Activated CD8-positive, alpha-beta T cell treated with anti-CD3 and anti-CD28 coated beads for 36 hours (primary cell): ENCODE measurements at regions not wholly inside any gene's neighbourhood (a gene's known extent, or its start where the extent isn't known, plus 50 kb on each side); places are given as distances from the start of the nearest gene placed in this dataset.

Experiments used
- ATAC-seq: fragments of 200-7000 bp; cut with Tn5 transposase; one replicate; pipeline ENCODE4 v1.10.0; 2021; ENCODE audit warnings: mild to moderate bottlenecking, moderate library complexity
- CTCF ChIA-PET: fragments of 350-600 bp; sonication (Branson Sonifier 250); formaldehyde crosslinking; loops from one replicate; lab custom pipeline; 2021; ENCODE audit warnings: antibody characterized with exemption; lab: Charles Lee
- POLR2A ChIA-PET: fragments of 350-600 bp; sonication (Branson Sonifier 250); formaldehyde crosslinking; loops from one replicate; lab custom pipeline; 2021; ENCODE audit warnings: antibody characterized with exemption; lab: Charles Lee
- DNase-seq: peaks from one replicate; pipeline ENCODE4 v3.0.0-alpha.2; 2020
- H3K27ac Mint-ChIP-seq: one replicate; pipeline ENCODE4 v1.8.0; 2021; ENCODE audit warnings: mild to moderate bottlenecking, mixed read lengths
- H3K27me3 Mint-ChIP-seq: one replicate; pipeline ENCODE4 v1.8.0; 2021; ENCODE audit warnings: mixed read lengths
- H3K36me3 Mint-ChIP-seq: one replicate; pipeline ENCODE4 v1.8.0; 2021; ENCODE audit warnings: low read depth, mixed read lengths
- H3K4me1 Mint-ChIP-seq: one replicate; pipeline ENCODE4 v1.8.0; 2021; ENCODE audit warnings: low read depth, mixed read lengths
- H3K4me3 Mint-ChIP-seq: one replicate; pipeline ENCODE4 v1.8.0; 2021; ENCODE audit warnings: mild to moderate bottlenecking, moderate library complexity, mixed read lengths
- H3K9me3 Mint-ChIP-seq: one replicate; pipeline ENCODE4 v1.8.0; 2021; ENCODE audit warnings: mixed read lengths
- CTCF ChIP-seq: fragments of 200-600 bp; IDR thresholded peaks from one replicate; pipeline ENCODE4 v1.8.0; 2022; ENCODE audit warnings: antibody characterized with exemption, mild to moderate bottlenecking
- intact Hi-C: fragments of 100-400 bp; cut with micrococcal nuclease; formaldehyde crosslinking; loops from one replicate; pipeline ENCODE4 v1.10.0; 2022

GRCh38 chr7:69225259-69225943 lies 372.9 kb upstream of the AUTS2 start:
- TF ChIP-seq CTCF = no peak
- CTCF ChIA-PET = no interaction called here
- POLR2A ChIA-PET = interaction anchor here (0.6 kb wide), 1 partner anchor 337 kb away, joined by 3 read pairs; no protein-coding TSS in a partner anchor
- no peaks in the 10 kb centered on the region for H3K36me3 Mint-ChIP-seq
- ATAC-seq = no peak
- no peaks in the 10 kb centered on the region for H3K27me3 Mint-ChIP-seq
- H3K4me1 Mint-ChIP-seq = no peaks in the 10 kb centered on the region
- no peak for DNase-seq
- H3K27ac Mint-ChIP-seq = no peak overlapping the region
- no peaks in the 10 kb centered on the region for H3K9me3 Mint-ChIP-seq
- intact Hi-C loops = no loop called here
- H3K4me3 Mint-ChIP-seq = no peak overlapping the region

GRCh38 chr7:69228212-69228811 lies 370.0 kb upstream of the AUTS2 start:
- H3K36me3 Mint-ChIP-seq = no peaks in the 10 kb centered on the region
- ChIA-PET CTCF (no interaction called here), POLR2A (no interaction called here)
- intact Hi-C loops = no loop called here
- no peak for TF ChIP-seq CTCF
- no peak overlapping the region for H3K4me3 Mint-ChIP-seq
- ATAC-seq = no peak
- no peaks in the 10 kb centered on the region for H3K9me3 Mint-ChIP-seq
- H3K27me3 Mint-ChIP-seq = peaks cover 2% of the 10 kb centered on the region
- H3K27ac Mint-ChIP-seq = no peak overlapping the region
- no peak for DNase-seq
- no peaks in the 10 kb centered on the region for H3K4me1 Mint-ChIP-seq

- CTCF ChIA-PET = no interaction called here
- H3K4me1 Mint-ChIP-seq = no peaks in the 10 kb centered on the region
- intact Hi-C loops = no loop called here
Observed at GRCh38 chr7:69232445-69233376, 365.6 kb upstream of the AUTS2 start.

GRCh38 chr7:69237541-69237940 lies 360.7 kb upstream of the AUTS2 start:
- ATAC-seq (no peak), DNase-seq (no peak)
- Mint-ChIP-seq H3K4me1 (no peaks in the 10 kb centered on the region), H3K9me3 (peaks cover 3% of the 10 kb centered on the region), H3K36me3 (no peaks in the 10 kb centered on the region), H3K27ac (no peak overlapping the region), H3K4me3 (no peak overlapping the region), H3K27me3 (peaks cover 2% of the 10 kb centered on the region)
- no peak for TF ChIP-seq CTCF
- intact Hi-C loops = no loop called here
- POLR2A ChIA-PET = no interaction called here
- CTCF ChIA-PET = interaction anchor here (1.4 kb wide), 1 partner anchor 20 kb away, joined by 3 read pairs; no protein-coding TSS in a partner anchor

More at GRCh38 chr7:69232445-69233376, 365.6 kb upstream of the AUTS2 start:
- ATAC-seq (no peak), DNase-seq (no peak)
- no peaks in the 10 kb centered on the region for H3K36me3 Mint-ChIP-seq
- peaks cover 2% of the 10 kb centered on the region for H3K27me3 Mint-ChIP-seq
- POLR2A ChIA-PET = no interaction called here
- TF ChIP-seq CTCF = no peak
- no peak overlapping the region for H3K27ac Mint-ChIP-seq
- peaks cover 3% of the 10 kb centered on the region for H3K9me3 Mint-ChIP-seq
- no peak overlapping the region for H3K4me3 Mint-ChIP-seq
